A673 (cell line): ENCODE measurements at regions not wholly inside any gene's neighbourhood (a gene's known extent, or its start where the extent isn't known, plus 50 kb on each side); places are given as distances from the start of the nearest gene placed in this dataset.

Experiments used
- BruUV-seq: library from RNA; stranded (reverse); fragments of 400-500 nt; replicated peaks from 2 replicates; lab custom pipeline; 2021; lab: Mats Ljungman, UMichigan
- CTCF ChIA-PET: fragments of 300-600 bp; sonication (Branson Sonifier 250); formaldehyde crosslinking; loops from one replicate; lab custom pipeline; 2022; ENCODE audit warnings: antibody characterized with exemption; lab: Charles Lee
- POLR2A ChIA-PET: fragments of 300-600 bp; sonication (Branson Sonifier 250); formaldehyde crosslinking; loops from one replicate; lab custom pipeline; 2022; ENCODE audit warnings: antibody characterized with exemption; ENCODE audit not compliant: low non-redundant PET; lab: Charles Lee
- DNase-seq: peaks from one replicate; pipeline ENCODE4 v3.0.0-alpha.2; 2015; ENCODE audit warnings: low spot score
- H3K27ac ChIP-seq: fragments of 200-600 bp; sonication (generic); 2 replicates; pipeline ENCODE4 v1.5.1; 2016; ENCODE audit warnings: mixed run types, low read depth, mild to moderate bottlenecking, mixed read lengths, antibody characterized with exemption, low read length; ENCODE audit not compliant: poor library complexity, severe bottlenecking
- H3K27me3 ChIP-seq: fragments of 200-600 bp; sonication (generic); replicated peaks from 2 replicates; pipeline ENCODE4 v1.6.1; 2017; ENCODE audit warnings: mixed run types, low read depth, mild to moderate bottlenecking, mixed read lengths, antibody characterized with exemption, low read length; ENCODE audit not compliant: insufficient read depth, poor library complexity
- H3K36me3 ChIP-seq: fragments of 200-600 bp; sonication (generic); 2 replicates; pipeline ENCODE4 v1.6.1; 2016; ENCODE audit warnings: mixed run types, mild to moderate bottlenecking, mixed read lengths, antibody characterized with exemption, low read length; ENCODE audit not compliant: insufficient read depth, poor library complexity, severe bottlenecking
- H3K4me1 ChIP-seq: fragments of 200-600 bp; sonication (generic); 2 replicates; pipeline ENCODE4 v1.6.1; 2017; ENCODE audit warnings: mixed run types, mild to moderate bottlenecking, mixed read lengths, antibody characterized with exemption, low read length; ENCODE audit not compliant: insufficient read depth, poor library complexity, severe bottlenecking
- H3K4me3 ChIP-seq: fragments of 200-600 bp; sonication (generic); 2 replicates; pipeline ENCODE4 v1.5.1; 2016; ENCODE audit warnings: low read depth, mixed run types, mild to moderate bottlenecking, mixed read lengths, low read length; ENCODE audit not compliant: poor library complexity, severe bottlenecking
- H3K9me3 ChIP-seq: fragments of 200-600 bp; sonication (generic); 2 replicates; pipeline ENCODE4 v1.6.1; 2016; ENCODE audit warnings: mixed run types, low read depth, mild to moderate bottlenecking, mixed read lengths, antibody characterized with exemption, low read length; ENCODE audit not compliant: poor library complexity, severe bottlenecking
- EZH2 ChIP-seq: fragments of 200-600 bp; sonication (generic); IDR thresholded peaks from 2 replicates; pipeline ENCODE4 v1.6.1; 2017; ENCODE audit warnings: borderline replicate concordance, low read depth, mild to moderate bottlenecking, mixed read lengths, antibody characterized with exemption, low read length; ENCODE audit not compliant: poor library complexity, severe bottlenecking
- intact Hi-C: fragments of 100-400 bp; cut with micrococcal nuclease; formaldehyde crosslinking; loops from one replicate; pipeline ENCODE4 v1.10.0; 2022; ENCODE audit not compliant: unreplicated experiment
- TF ChIP-seq, protein P1 (sequence below): fragments of 300-800, 200-600 bp; sonication (generic); conservative IDR thresholded peaks from 2 replicates; pipeline ENCODE4 v1.5.1; 2017; ENCODE audit warnings: low read depth, mild to moderate bottlenecking, antibody characterized with exemption, low read length, moderate library complexity, mixed read lengths

DNA sequence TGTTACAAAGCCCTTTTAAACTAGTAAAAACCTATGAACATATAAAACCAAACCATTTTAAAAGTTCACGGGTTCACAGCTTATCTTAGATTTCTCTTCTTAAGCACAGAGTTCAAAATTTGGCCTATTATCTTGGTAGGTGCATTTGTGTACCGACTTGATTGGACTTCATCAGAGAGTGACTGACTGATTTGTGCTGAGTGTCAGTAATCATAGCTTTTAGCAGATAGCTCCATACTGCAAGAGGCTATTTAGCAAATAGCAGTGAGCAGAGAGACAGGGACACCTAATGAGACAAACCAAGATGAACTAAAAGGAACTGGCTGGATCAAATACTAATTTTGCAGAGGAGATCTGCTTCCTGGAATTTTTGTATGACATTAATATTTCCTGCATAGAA, 274.5 kb downstream of the PRR16 start:
- intact Hi-C loops, result no loop called here
- Histone ChIP-seq H3K27ac (no peak overlapping the region), H3K36me3 (no peaks in the 10 kb centered on the region), H3K27me3 (no peaks in the 10 kb centered on the region), H3K9me3 (no peaks in the 10 kb centered on the region), H3K4me3 (no peak overlapping the region), H3K4me1 (no peaks in the 10 kb centered on the region)
- TF ChIP-seq, protein P1, sequence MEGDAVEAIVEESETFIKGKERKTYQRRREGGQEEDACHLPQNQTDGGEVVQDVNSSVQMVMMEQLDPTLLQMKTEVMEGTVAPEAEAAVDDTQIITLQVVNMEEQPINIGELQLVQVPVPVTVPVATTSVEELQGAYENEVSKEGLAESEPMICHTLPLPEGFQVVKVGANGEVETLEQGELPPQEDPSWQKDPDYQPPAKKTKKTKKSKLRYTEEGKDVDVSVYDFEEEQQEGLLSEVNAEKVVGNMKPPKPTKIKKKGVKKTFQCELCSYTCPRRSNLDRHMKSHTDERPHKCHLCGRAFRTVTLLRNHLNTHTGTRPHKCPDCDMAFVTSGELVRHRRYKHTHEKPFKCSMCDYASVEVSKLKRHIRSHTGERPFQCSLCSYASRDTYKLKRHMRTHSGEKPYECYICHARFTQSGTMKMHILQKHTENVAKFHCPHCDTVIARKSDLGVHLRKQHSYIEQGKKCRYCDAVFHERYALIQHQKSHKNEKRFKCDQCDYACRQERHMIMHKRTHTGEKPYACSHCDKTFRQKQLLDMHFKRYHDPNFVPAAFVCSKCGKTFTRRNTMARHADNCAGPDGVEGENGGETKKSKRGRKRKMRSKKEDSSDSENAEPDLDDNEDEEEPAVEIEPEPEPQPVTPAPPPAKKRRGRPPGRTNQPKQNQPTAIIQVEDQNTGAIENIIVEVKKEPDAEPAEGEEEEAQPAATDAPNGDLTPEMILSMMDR, result no peak
- no peak for TF ChIP-seq EZH2
- BruUV-seq, result no TSS peak
- DNase-seq, result no peak
- CTCF ChIA-PET, result no interaction called here
- POLR2A ChIA-PET, result no interaction called here

GRCh38 chr5:120740989-120741388, 276.9 kb downstream of the PRR16 start:
- H3K9me3 ChIP-seq, result no peaks in the 10 kb centered on the region
- no TSS peak for BruUV-seq
- no peaks in the 10 kb centered on the region for H3K27me3 ChIP-seq
- ChIA-PET CTCF (no interaction called here), POLR2A (no interaction called here)
- TF ChIP-seq EZH2, result no peak
- TF ChIP-seq, protein P1, result no peak
- no peak for DNase-seq
- intact Hi-C loops, result no loop called here
- no peaks in the 10 kb centered on the region for H3K4me1 ChIP-seq
- no peak overlapping the region for H3K27ac ChIP-seq
- H3K4me3 ChIP-seq, result no peak overlapping the region
- H3K36me3 ChIP-seq, result no peaks in the 10 kb centered on the region

DNA sequence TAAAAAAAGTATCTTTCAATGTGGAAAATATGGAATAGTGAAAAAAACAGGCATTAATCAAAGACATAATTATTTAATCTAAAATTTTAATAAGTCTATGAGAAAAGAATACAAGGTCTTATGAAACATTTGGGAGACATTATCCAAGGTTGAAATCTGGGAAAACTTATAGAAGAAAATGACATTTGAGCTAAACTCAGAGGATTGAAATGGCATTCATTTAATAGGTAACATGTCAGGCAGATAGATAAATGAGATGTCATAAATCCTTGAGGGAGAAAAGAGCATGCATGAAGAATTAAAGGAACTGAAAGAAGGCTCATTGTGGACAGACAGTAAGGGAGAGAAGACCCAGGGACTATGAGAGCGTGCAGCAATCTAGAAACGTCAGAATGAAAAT, 284.4 kb downstream of the PRR16 start:
- Histone ChIP-seq H3K4me1 (no peaks in the 10 kb centered on the region), H3K36me3 (no peaks in the 10 kb centered on the region), H3K27me3 (no peaks in the 10 kb centered on the region), H3K4me3 (no peak overlapping the region), H3K27ac (no peak overlapping the region), H3K9me3 (no peaks in the 10 kb centered on the region)
- ChIA-PET CTCF (no interaction called here), POLR2A (no interaction called here)
- no TSS peak for BruUV-seq
- no peak for TF ChIP-seq EZH2
- TF ChIP-seq, protein P1, result no peak
- intact Hi-C loops, result no loop called here
- DNase-seq, result no peak
